GM23338 (cell line): ENCODE measurements at regions not wholly inside any gene's neighbourhood (a gene's known extent, or its start where the extent isn't known, plus 50 kb on each side); places are given as distances from the start of the nearest gene placed in this dataset.

ENCODE experiments used
- CREB1 ChIP-seq: fragments of 250-450 bp; sonication (Bioruptor Pico); IDR thresholded peaks from 2 replicates; pipeline ENCODE4 v1.5.0; 2020; ENCODE audit warnings: low read depth, mild to moderate bottlenecking, moderate library complexity
- CTCF ChIP-seq, 2 experiments: fragments of 200-600 bp in 1 of 2; sonication (generic) in 1 of 2; conservative IDR thresholded peaks; 2 replicates each; pipeline versions ENCODE4 v1.5.1 to v1.6.1; 2016 to 2017; ENCODE audit warnings: antibody characterized with exemption in 2 of 2, low read depth in 2 of 2, mild to moderate bottlenecking in 2 of 2, moderate library complexity in 1 of 2
- ETS1 ChIP-seq: IDR thresholded peaks from 2 replicates; pipeline ENCODE4 v1.6.1; 2016; ENCODE audit warnings: antibody characterized with exemption
- EZH2 ChIP-seq: fragments of 200-600 bp; sonication (generic); IDR thresholded peaks from one replicate; pipeline ENCODE4 v1.8.0; 2017; ENCODE audit warnings: antibody characterized with exemption, mild to moderate bottlenecking, low read depth; ENCODE audit not compliant: unreplicated experiment
- EZH2phosphoT487 ChIP-seq: fragments of 200-600 bp; sonication (generic); IDR thresholded peaks from one replicate; pipeline ENCODE4 v1.8.1; 2018; ENCODE audit warnings: antibody characterized with exemption; ENCODE audit not compliant: unreplicated experiment
- JUNB ChIP-seq: IDR thresholded peaks from one replicate; pipeline ENCODE4 v1.6.1; 2016; ENCODE audit warnings: antibody characterized with exemption; ENCODE audit not compliant: unreplicated experiment
- POLR2AphosphoS5 ChIP-seq: IDR thresholded peaks from 2 replicates; pipeline ENCODE4 v1.6.1; 2016; ENCODE audit warnings: antibody characterized with exemption, low read depth
- REST ChIP-seq: IDR thresholded peaks from one replicate; pipeline ENCODE4 v1.6.1; 2018; ENCODE audit warnings: antibody characterized with exemption; ENCODE audit not compliant: unreplicated experiment
- STAT1 ChIP-seq: IDR thresholded peaks from one replicate; pipeline ENCODE4 v1.6.1; 2016; ENCODE audit warnings: antibody characterized with exemption; ENCODE audit not compliant: unreplicated experiment
- ZNF331 ChIP-seq: fragments of 250-450 bp; sonication (Bioruptor Pico); IDR thresholded peaks from 2 replicates; pipeline ENCODE4 v1.5.0; 2020; ENCODE audit warnings: low read depth, mild to moderate bottlenecking, moderate library complexity

- TF ChIP-seq EZH2 (no peak), CTCF (conservative IDR thresholded peaks at IDR 0.05; ENCODE audit: low read depth in 2 of 2) (no peak), CREB1 (no peak), ZNF331 (CRISPR knock-in tag) (no peak), REST (no peak), POLR2AphosphoS5 (no peak), EZH2phosphoT487 (no peak), JUNB (no peak), ETS1 (no peak), STAT1 (no peak)
Measured at GRCh38 chr12:88310069-88310468, 168.0 kb downstream of the TMTC3 start.
